ENCODE measurements at regions not wholly inside any gene's neighbourhood (a gene's known extent, or its start where the extent isn't known, plus 50 kb on each side); places are given as distances from the start of the nearest gene placed in this dataset.

- TF ChIP-seq HCFC1 (IDR thresholded peaks at IDR 0.05; ENCODE audit: low read depth, low read length) (no peak), MAFK (IDR thresholded peaks at IDR 0.05; ENCODE audit: low read length) (no peak)
These were observed 664.7 kb downstream of the IGSF11 start for GRCh38 chr3:118369892-118370491.

Measured in K562 (cell line).